ENCODE measurements at regions not wholly inside any gene's neighbourhood (a gene's known extent, or its start where the extent isn't known, plus 50 kb on each side); places are given as distances from the start of the nearest gene placed in this dataset.

- Histone ChIP-seq H3K9me2 (replicated peaks; ENCODE audit: low read depth, low read length) (no peaks in the 10 kb centered on the region), H3K4me2 (ENCODE audit: low read depth, low read length, poor library complexity, severe bottlenecking) (no peak overlapping the region), H3K4me1 (ENCODE audit: insufficient read depth, low read length, poor library complexity, severe bottlenecking) (no peaks in the 10 kb centered on the region), H3K9me3 (ENCODE audit: insufficient read depth, low read depth, low read length) (no peaks in the 10 kb centered on the region), H3K9ac (ENCODE audit: low read depth, low read length, poor library complexity, severe bottlenecking) (no peak overlapping the region), H4K20me1 (ENCODE audit: insufficient read depth, low read length, poor library complexity, severe bottlenecking) (no peaks in the 10 kb centered on the region), H3K27me3 (ENCODE audit: insufficient read depth, low read length, poor library complexity, severe bottlenecking) (no peaks in the 10 kb centered on the region), H3K36me3 (ENCODE audit: insufficient read depth, low read length) (no peaks in the 10 kb centered on the region), H3K79me2 (ENCODE audit: insufficient read depth, low read length) (no peaks in the 10 kb centered on the region), H2AFZ (ENCODE audit: low read length) (no peak overlapping the region), H3K4me3 (ENCODE audit: low read length, poor library complexity, severe bottlenecking) (no peak overlapping the region), H3F3A (ENCODE audit: low read depth) (no peaks in the 10 kb centered on the region)
- no peak for TF ChIP-seq CTCF (conservative IDR thresholded peaks at IDR 0.05; ENCODE audit: low read length)
- no peak for TF ChIP-seq EZH2phosphoT487 (IDR thresholded peaks at IDR 0.05; ENCODE audit: borderline replicate concordance)
Observed at GRCh38 chr15:69526081-69527061, 73.8 kb downstream of the RPLP1 start.

GRCh38 chr15:69529141-69529540, 76.5 kb downstream of the RPLP1 start:
- H3K27me3 ChIP-seq (ENCODE audit: insufficient read depth, low read length, poor library complexity, severe bottlenecking): no peaks in the 10 kb centered on the region
- H4K20me1 ChIP-seq (ENCODE audit: insufficient read depth, low read length, poor library complexity, severe bottlenecking): no peaks in the 10 kb centered on the region
- H3K9ac ChIP-seq (ENCODE audit: low read depth, low read length, poor library complexity, severe bottlenecking): no peak overlapping the region
- no peak overlapping the region for H3K4me3 ChIP-seq (ENCODE audit: low read length, poor library complexity, severe bottlenecking)
- H2AFZ ChIP-seq (ENCODE audit: low read length): no peak overlapping the region
- no peaks in the 10 kb centered on the region for H3K9me2 ChIP-seq (replicated peaks; ENCODE audit: low read depth, low read length)
- TF ChIP-seq EZH2phosphoT487 (IDR thresholded peaks at IDR 0.05; ENCODE audit: borderline replicate concordance) (no peak), CTCF (conservative IDR thresholded peaks at IDR 0.05; ENCODE audit: low read length) (no peak)
- no peaks in the 10 kb centered on the region for H3K79me2 ChIP-seq (ENCODE audit: insufficient read depth, low read length)
- no peaks in the 10 kb centered on the region for H3F3A ChIP-seq (ENCODE audit: low read depth)
- no peaks in the 10 kb centered on the region for H3K9me3 ChIP-seq (ENCODE audit: insufficient read depth, low read depth, low read length)
- H3K4me1 ChIP-seq (ENCODE audit: insufficient read depth, low read length, poor library complexity, severe bottlenecking): peaks cover 3% of the 10 kb centered on the region
- H3K4me2 ChIP-seq (ENCODE audit: low read depth, low read length, poor library complexity, severe bottlenecking): no peak overlapping the region
- H3K36me3 ChIP-seq (ENCODE audit: insufficient read depth, low read length): no peaks in the 10 kb centered on the region

- no peak overlapping the region for H3K4me2 ChIP-seq (ENCODE audit: low read depth, low read length, poor library complexity, severe bottlenecking)
- H2AFZ ChIP-seq (ENCODE audit: low read length): no peak overlapping the region
- peaks cover 3% of the 10 kb centered on the region for H3K4me1 ChIP-seq (ENCODE audit: insufficient read depth, low read length, poor library complexity, severe bottlenecking)
- TF ChIP-seq CTCF (conservative IDR thresholded peaks at IDR 0.05; ENCODE audit: low read length): no peak
- TF ChIP-seq EZH2phosphoT487 (IDR thresholded peaks at IDR 0.05; ENCODE audit: borderline replicate concordance): no peak
- no peaks in the 10 kb centered on the region for H4K20me1 ChIP-seq (ENCODE audit: insufficient read depth, low read length, poor library complexity, severe bottlenecking)
- no peaks in the 10 kb centered on the region for H3K79me2 ChIP-seq (ENCODE audit: insufficient read depth, low read length)
- no peak overlapping the region for H3K4me3 ChIP-seq (ENCODE audit: low read length, poor library complexity, severe bottlenecking)
- H3K9ac ChIP-seq (ENCODE audit: low read depth, low read length, poor library complexity, severe bottlenecking): no peak overlapping the region
- H3K36me3 ChIP-seq (ENCODE audit: insufficient read depth, low read length): no peaks in the 10 kb centered on the region
- no peaks in the 10 kb centered on the region for H3K27me3 ChIP-seq (ENCODE audit: insufficient read depth, low read length, poor library complexity, severe bottlenecking)
- no peaks in the 10 kb centered on the region for H3K9me3 ChIP-seq (ENCODE audit: insufficient read depth, low read depth, low read length)
- no peaks in the 10 kb centered on the region for H3F3A ChIP-seq (ENCODE audit: low read depth)
- no peaks in the 10 kb centered on the region for H3K9me2 ChIP-seq (replicated peaks; ENCODE audit: low read depth, low read length)
Observed at GRCh38 chr15:69529961-69530633, 77.5 kb downstream of the RPLP1 start.

Measured in Loucy (cell line).